A673 (cell line): ENCODE measurements at regions not wholly inside any gene's neighbourhood (a gene's known extent, or its start where the extent isn't known, plus 50 kb on each side); places are given as distances from the start of the nearest gene placed in this dataset.

Source experiments
- BruUV-seq: library from RNA; stranded (reverse); fragments of 400-500 nt; replicated peaks from 2 replicates; lab custom pipeline; 2021; lab: Mats Ljungman, UMichigan
- CTCF ChIA-PET: fragments of 300-600 bp; sonication (Branson Sonifier 250); formaldehyde crosslinking; loops from one replicate; lab custom pipeline; 2022; ENCODE audit warnings: antibody characterized with exemption; lab: Charles Lee
- POLR2A ChIA-PET: fragments of 300-600 bp; sonication (Branson Sonifier 250); formaldehyde crosslinking; loops from one replicate; lab custom pipeline; 2022; ENCODE audit warnings: antibody characterized with exemption; ENCODE audit not compliant: low non-redundant PET; lab: Charles Lee
- DNase-seq: peaks from one replicate; pipeline ENCODE4 v3.0.0-alpha.2; 2015; ENCODE audit warnings: low spot score
- H3K27ac ChIP-seq: fragments of 200-600 bp; sonication (generic); 2 replicates; pipeline ENCODE4 v1.5.1; 2016; ENCODE audit warnings: mixed run types, low read depth, mild to moderate bottlenecking, mixed read lengths, antibody characterized with exemption, low read length; ENCODE audit not compliant: poor library complexity, severe bottlenecking
- H3K27me3 ChIP-seq: fragments of 200-600 bp; sonication (generic); replicated peaks from 2 replicates; pipeline ENCODE4 v1.6.1; 2017; ENCODE audit warnings: mixed run types, low read depth, mild to moderate bottlenecking, mixed read lengths, antibody characterized with exemption, low read length; ENCODE audit not compliant: insufficient read depth, poor library complexity
- H3K36me3 ChIP-seq: fragments of 200-600 bp; sonication (generic); 2 replicates; pipeline ENCODE4 v1.6.1; 2016; ENCODE audit warnings: mixed run types, mild to moderate bottlenecking, mixed read lengths, antibody characterized with exemption, low read length; ENCODE audit not compliant: insufficient read depth, poor library complexity, severe bottlenecking
- H3K4me1 ChIP-seq: fragments of 200-600 bp; sonication (generic); 2 replicates; pipeline ENCODE4 v1.6.1; 2017; ENCODE audit warnings: mixed run types, mild to moderate bottlenecking, mixed read lengths, antibody characterized with exemption, low read length; ENCODE audit not compliant: insufficient read depth, poor library complexity, severe bottlenecking
- H3K4me3 ChIP-seq: fragments of 200-600 bp; sonication (generic); 2 replicates; pipeline ENCODE4 v1.5.1; 2016; ENCODE audit warnings: low read depth, mixed run types, mild to moderate bottlenecking, mixed read lengths, low read length; ENCODE audit not compliant: poor library complexity, severe bottlenecking
- H3K9me3 ChIP-seq: fragments of 200-600 bp; sonication (generic); 2 replicates; pipeline ENCODE4 v1.6.1; 2016; ENCODE audit warnings: mixed run types, low read depth, mild to moderate bottlenecking, mixed read lengths, antibody characterized with exemption, low read length; ENCODE audit not compliant: poor library complexity, severe bottlenecking
- EZH2 ChIP-seq: fragments of 200-600 bp; sonication (generic); IDR thresholded peaks from 2 replicates; pipeline ENCODE4 v1.6.1; 2017; ENCODE audit warnings: borderline replicate concordance, low read depth, mild to moderate bottlenecking, mixed read lengths, antibody characterized with exemption, low read length; ENCODE audit not compliant: poor library complexity, severe bottlenecking
- intact Hi-C: fragments of 100-400 bp; cut with micrococcal nuclease; formaldehyde crosslinking; loops from one replicate; pipeline ENCODE4 v1.10.0; 2022; ENCODE audit not compliant: unreplicated experiment
- TF ChIP-seq, protein P1 (sequence below): fragments of 300-800, 200-600 bp; sonication (generic); conservative IDR thresholded peaks from 2 replicates; pipeline ENCODE4 v1.5.1; 2017; ENCODE audit warnings: low read depth, mild to moderate bottlenecking, antibody characterized with exemption, low read length, moderate library complexity, mixed read lengths

DNA sequence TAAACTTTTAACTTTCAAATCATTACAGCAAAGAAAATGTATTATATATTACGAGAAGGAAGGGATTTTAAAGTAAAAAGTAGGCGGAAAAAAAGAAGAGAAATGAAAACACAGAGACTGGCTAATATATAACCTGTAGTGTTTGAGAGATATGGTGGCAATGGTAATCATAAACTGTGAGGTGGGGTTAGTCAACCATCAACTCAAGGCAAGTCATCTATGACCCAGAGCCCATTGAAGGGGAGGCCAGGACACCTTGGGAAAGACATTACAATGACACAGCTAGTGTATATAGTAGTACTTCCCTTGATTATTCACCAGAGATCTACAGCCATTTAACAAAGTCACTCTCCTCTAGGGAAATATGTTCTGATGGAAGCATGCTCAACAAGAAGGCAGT is 423.9 kb upstream of the PITX2 start:
- no TSS peak for BruUV-seq
- intact Hi-C loops, result no loop called here

DNA sequence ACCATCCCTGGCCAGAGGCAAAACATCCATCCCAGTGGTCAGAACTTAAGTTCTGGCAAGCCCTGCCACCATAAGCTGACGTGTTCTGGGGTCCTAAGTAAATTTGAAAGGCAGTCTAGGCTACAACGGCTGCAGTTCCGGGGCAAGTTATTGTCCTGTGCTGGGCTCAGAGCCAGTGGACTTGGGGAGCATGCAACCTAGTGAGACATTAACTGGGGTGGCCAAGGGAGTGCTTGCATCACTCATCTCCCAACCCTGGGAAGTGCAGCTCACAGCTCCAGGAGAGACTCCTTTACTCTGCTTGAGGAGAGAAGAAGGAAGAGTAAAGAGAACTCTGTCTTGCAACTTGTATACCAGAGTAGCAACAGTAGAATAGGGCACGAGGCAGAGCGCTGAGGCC is 425.4 kb upstream of the PITX2 start:
- no peak overlapping the region for H3K27ac ChIP-seq
- no TSS peak for BruUV-seq
- ChIA-PET POLR2A (no interaction called here), CTCF (no interaction called here)
- H3K36me3 ChIP-seq, result no peaks in the 10 kb centered on the region
- no peaks in the 10 kb centered on the region for H3K27me3 ChIP-seq
- DNase-seq, result no peak
- TF ChIP-seq EZH2, result no peak
- TF ChIP-seq, protein P1, sequence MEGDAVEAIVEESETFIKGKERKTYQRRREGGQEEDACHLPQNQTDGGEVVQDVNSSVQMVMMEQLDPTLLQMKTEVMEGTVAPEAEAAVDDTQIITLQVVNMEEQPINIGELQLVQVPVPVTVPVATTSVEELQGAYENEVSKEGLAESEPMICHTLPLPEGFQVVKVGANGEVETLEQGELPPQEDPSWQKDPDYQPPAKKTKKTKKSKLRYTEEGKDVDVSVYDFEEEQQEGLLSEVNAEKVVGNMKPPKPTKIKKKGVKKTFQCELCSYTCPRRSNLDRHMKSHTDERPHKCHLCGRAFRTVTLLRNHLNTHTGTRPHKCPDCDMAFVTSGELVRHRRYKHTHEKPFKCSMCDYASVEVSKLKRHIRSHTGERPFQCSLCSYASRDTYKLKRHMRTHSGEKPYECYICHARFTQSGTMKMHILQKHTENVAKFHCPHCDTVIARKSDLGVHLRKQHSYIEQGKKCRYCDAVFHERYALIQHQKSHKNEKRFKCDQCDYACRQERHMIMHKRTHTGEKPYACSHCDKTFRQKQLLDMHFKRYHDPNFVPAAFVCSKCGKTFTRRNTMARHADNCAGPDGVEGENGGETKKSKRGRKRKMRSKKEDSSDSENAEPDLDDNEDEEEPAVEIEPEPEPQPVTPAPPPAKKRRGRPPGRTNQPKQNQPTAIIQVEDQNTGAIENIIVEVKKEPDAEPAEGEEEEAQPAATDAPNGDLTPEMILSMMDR, result no peak
- H3K4me3 ChIP-seq, result no peak overlapping the region
- H3K4me1 ChIP-seq, result no peaks in the 10 kb centered on the region
- no peaks in the 10 kb centered on the region for H3K9me3 ChIP-seq
- intact Hi-C loops, result no loop called here

More for the DNA sequence above, 423.9 kb upstream of the PITX2 start:
- no peaks in the 10 kb centered on the region for H3K36me3 ChIP-seq
- no peaks in the 10 kb centered on the region for H3K4me1 ChIP-seq
- no peaks in the 10 kb centered on the region for H3K27me3 ChIP-seq
- no peaks in the 10 kb centered on the region for H3K9me3 ChIP-seq
- TF ChIP-seq, protein P1, result no peak
- TF ChIP-seq EZH2, result no peak
- CTCF ChIA-PET, result no interaction called here
- H3K27ac ChIP-seq, result no peak overlapping the region
- DNase-seq, result no peak
- H3K4me3 ChIP-seq, result no peak overlapping the region
- POLR2A ChIA-PET, result no interaction called here

DNA sequence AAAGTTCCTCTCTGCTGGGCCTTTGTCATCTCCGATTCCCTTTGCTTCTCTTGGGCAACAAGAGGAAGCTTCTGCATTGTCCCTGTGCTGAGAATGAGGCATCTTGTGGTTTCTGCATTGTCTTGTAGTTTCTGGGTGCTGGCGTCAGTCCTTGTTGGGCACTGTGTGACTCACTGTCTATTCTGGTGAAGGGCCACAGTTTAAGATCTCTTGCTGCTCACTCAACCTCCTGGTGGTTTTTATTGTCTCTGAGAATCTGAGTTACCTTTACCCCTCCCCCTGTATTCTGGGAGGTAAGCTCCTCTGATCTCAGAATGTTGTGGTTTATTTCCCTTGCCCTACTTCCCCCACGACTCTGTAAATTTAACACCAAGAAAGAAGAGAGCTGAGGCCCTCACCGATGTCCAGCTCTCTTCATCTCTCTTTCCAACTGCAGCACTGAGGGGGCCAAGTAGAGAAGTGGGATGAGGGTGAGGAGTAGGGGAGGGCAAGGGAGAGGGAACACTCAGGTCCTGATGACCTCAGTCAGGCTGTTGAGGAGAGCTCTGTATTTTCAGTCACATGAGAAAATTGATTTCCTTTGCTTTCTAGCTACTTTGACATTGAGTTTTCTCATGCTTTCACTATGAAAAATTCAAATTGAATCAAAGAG is 441.6 kb upstream of the PITX2 start:
- Histone ChIP-seq H3K27me3 (no peaks in the 10 kb centered on the region), H3K36me3 (no peaks in the 10 kb centered on the region), H3K4me1 (no peaks in the 10 kb centered on the region), H3K9me3 (no peaks in the 10 kb centered on the region), H3K4me3 (no peak overlapping the region), H3K27ac (no peak overlapping the region)
- ChIA-PET POLR2A (no interaction called here), CTCF (no interaction called here)
- intact Hi-C loops, result no loop called here
- BruUV-seq, result no TSS peak
- no peak for DNase-seq
- TF ChIP-seq EZH2, result no peak
- TF ChIP-seq, protein P1, result no peak
